ENCODE measurements at regions not wholly inside any gene's neighbourhood (a gene's known extent, or its start where the extent isn't known, plus 50 kb on each side); places are given as distances from the start of the nearest gene placed in this dataset.
"Not testable (repeated sequence)": the region's sequence is repeated elsewhere in the genome, so short reads cannot be mapped to it uniquely, and the experiment has no call there.

- no peak for DNase-seq (ENCODE audit: low spot score)
Observed at GRCh38 chr2:31660812-31661335, 80.1 kb upstream of the SRD5A2 start.

DNA sequence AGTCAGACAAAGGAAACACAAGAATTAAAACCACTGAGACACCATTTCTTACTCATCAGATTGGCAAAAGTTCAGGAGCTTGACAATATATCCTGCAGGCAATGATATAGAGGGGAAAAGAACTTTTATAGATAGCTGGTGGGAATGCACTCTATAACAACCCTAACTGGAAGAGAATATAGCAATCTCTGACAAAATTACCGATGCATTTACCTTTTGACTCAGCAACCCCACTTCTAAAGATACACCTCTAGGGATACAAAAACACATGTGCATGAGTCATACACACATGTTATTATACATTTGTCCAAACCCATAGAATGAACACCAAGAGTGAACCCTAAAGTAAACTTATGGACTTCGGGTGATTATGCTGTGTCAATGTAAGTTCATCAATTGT lies 79.4 kb upstream of the SRD5A2 start:
- DNase-seq (ENCODE audit: low spot score): no peak

DNA sequence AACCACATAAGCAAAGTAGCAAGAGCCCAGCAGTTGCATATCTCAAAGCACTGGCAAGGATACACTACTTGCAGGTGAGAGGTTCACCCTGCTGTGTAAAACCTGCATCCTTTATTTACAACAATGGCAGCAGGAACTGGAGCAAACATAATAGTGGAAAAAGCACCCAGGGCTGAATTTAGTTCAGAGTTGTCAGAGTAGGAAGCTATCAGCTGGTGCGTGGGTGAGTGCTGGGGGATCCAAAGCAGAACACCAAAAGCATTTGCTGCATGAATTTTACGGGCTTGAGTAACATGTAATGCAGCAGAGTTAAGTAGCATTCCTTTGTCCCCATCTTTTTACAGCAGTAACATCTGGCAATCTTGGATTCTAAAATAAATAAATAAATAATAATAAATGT lies 73.5 kb upstream of the SRD5A2 start:
- DNase-seq (ENCODE audit: low spot score): no peak

DNA sequence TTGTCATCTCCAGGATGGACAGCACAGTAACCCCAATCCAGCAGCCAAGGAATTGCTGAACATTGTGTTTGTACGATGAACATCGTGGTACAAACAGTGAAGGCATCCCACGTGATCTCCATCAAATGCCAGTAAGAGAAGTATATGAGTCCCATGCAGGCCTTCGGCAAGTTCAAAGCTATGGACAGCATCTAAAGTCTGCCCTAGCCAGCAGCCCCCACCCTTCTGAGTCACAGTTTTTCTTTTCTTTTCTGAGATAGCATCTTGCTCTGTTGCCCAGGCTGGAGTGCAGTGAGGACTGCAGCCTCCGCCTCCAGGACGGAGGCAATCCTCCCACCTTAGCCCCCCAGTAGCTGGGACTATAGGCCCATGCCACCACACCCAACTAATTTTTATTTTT lies 71.0 kb upstream of the SRD5A2 start:
- DNase-seq (ENCODE audit: low spot score): no peak

DNA sequence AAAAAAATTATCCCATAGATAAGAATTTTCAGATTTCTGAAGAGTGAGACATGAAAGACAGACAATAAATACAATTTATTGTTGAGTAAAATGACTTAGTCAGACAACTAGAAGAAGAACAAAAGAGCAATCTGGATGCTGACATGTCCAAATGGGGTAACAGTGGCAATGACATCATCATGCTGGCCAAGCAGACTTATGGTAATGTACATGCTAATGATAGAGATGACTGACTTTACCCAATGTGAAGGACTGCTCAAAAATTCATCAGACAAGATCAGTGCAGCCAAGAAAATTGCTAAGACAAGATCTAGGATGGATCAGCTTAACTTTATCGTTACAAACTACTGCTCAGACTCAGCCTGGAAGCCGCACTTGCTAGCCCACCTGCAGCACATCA lies 70.5 kb upstream of the SRD5A2 start:
- no peak for DNase-seq (ENCODE audit: low spot score)

- no peak for DNase-seq (ENCODE audit: low spot score)
Observed at GRCh38 chr2:31644551-31644950, 63.8 kb upstream of the SRD5A2 start.

GRCh38 chr2:31642707-31643106 lies 62.0 kb upstream of the SRD5A2 start:
- DNase-seq (ENCODE audit: low spot score): no peak

- DNase-seq (ENCODE audit: low spot score): not testable (repeated sequence)
Observed at GRCh38 chr2:31632201-31632600, 51.5 kb upstream of the SRD5A2 start.

All from SW480 (cell line).